T-cell (primary cell): ENCODE measurements at regions not wholly inside any gene's neighbourhood (a gene's known extent, or its start where the extent isn't known, plus 50 kb on each side); places are given as distances from the start of the nearest gene placed in this dataset.

Experiments
- ATAC-seq, 4 experiments: fragments of 200-7000 bp in 3 of 4; fragments of 150-1000 bp in 1 of 4; cut with Tn5 transposase; replicated peaks in 1 of 4; 1 replicate in 3 of 4; 2 replicates in 1 of 4; pipeline ENCODE4 v1.10.0; 2021; ENCODE audit warnings: moderate library complexity in 3 of 4, mild to moderate bottlenecking in 2 of 4, moderate number of reproducible peaks in 1 of 4
- CTCF ChIA-PET, 2 donors: fragments of 300-600 bp; sonication (Branson Sonifier 250); formaldehyde crosslinking; loops; one replicate each; lab custom pipeline; 2022; ENCODE audit warnings: antibody characterized with exemption in 2 of 2; lab: Charles Lee
- POLR2A ChIA-PET, 2 donors: fragments of 300-600 bp; sonication (Branson Sonifier 250); formaldehyde crosslinking; loops; one replicate each; lab custom pipeline; 2022; ENCODE audit warnings: antibody characterized with exemption in 2 of 2; lab: Charles Lee
- DNase-seq, 35 experiments: peaks; one replicate each; pipeline versions ENCODE4 v3.0.0 to v3.0.0-alpha.2; 2013 to 2023
- H3K27ac ChIP-seq: one replicate; pipeline ENCODE4 v1.5.1; 2013; ENCODE audit warnings: low read length
- H3K27me3 ChIP-seq, 2 experiments: replicated peaks in 1 of 2; 1 replicate in 1 of 2; 2 replicates in 1 of 2; pipeline versions ENCODE4 v1.6.1 to v1.7.0; 2013; ENCODE audit warnings: low read length in 1 of 2, mixed read lengths in 1 of 2; ENCODE audit not compliant: control insufficient read depth in 2 of 2, insufficient read depth in 2 of 2; ENCODE audit errors: extremely low read depth in 1 of 2
- H3K36me3 ChIP-seq, 2 donors: 1 replicate in 1 of 2; 2 replicates in 1 of 2; pipeline versions ENCODE4 v1.6.1 to v1.7.0; 2013; ENCODE audit warnings: low read length in 1 of 2; ENCODE audit not compliant: control insufficient read depth in 2 of 2, insufficient read depth in 1 of 2; ENCODE audit errors: extremely low read depth in 1 of 2
- H3K4me1 ChIP-seq, 2 experiments: 1 replicate in 1 of 2; 2 replicates in 1 of 2; pipeline versions ENCODE4 v1.6.1 to v1.7.0; 2013; ENCODE audit warnings: low read length in 2 of 2, mixed read lengths in 1 of 2; ENCODE audit not compliant: insufficient read depth in 2 of 2, control insufficient read depth in 1 of 2; ENCODE audit errors: extremely low read depth in 1 of 2
- H3K4me3 ChIP-seq, 2 donors: 1 replicate in 1 of 2; 2 replicates in 1 of 2; pipeline versions ENCODE4 v1.5.1 to v1.7.0; 2013; ENCODE audit warnings: mild to moderate bottlenecking in 2 of 2, low read length in 1 of 2, moderate library complexity in 1 of 2; ENCODE audit not compliant: control insufficient read depth in 1 of 2; ENCODE audit errors: extremely low read depth in 1 of 2
- H3K9me3 ChIP-seq: 2 replicates; pipeline ENCODE4 v1.7.0; 2013
- H3K27ac Mint-ChIP-seq, 2 donors: one replicate each; pipeline ENCODE4 v1.8.0; 2020 to 2021; ENCODE audit warnings: mild to moderate bottlenecking in 2 of 2, mixed read lengths in 2 of 2
- H3K27me3 Mint-ChIP-seq, 2 donors: one replicate each; pipeline ENCODE4 v1.8.0; 2021 to 2022; ENCODE audit warnings: mixed read lengths in 2 of 2
- H3K36me3 Mint-ChIP-seq: one replicate; pipeline ENCODE4 v1.8.0; 2021; ENCODE audit warnings: mixed read lengths
- H3K4me1 Mint-ChIP-seq, 3 donors: one replicate each; pipeline ENCODE4 v1.8.0; 2020 to 2022; ENCODE audit warnings: mixed read lengths in 3 of 3, mild to moderate bottlenecking in 1 of 3
- H3K4me3 Mint-ChIP-seq, 3 donors: one replicate each; pipeline ENCODE4 v1.8.0; 2020 to 2022; ENCODE audit warnings: mild to moderate bottlenecking in 3 of 3, mixed read lengths in 3 of 3, moderate library complexity in 3 of 3
- H3K9me3 Mint-ChIP-seq, 3 donors: one replicate each; pipeline ENCODE4 v1.8.0; 2020 to 2022; ENCODE audit warnings: mixed read lengths in 3 of 3
- WGBS: methylation state at CpG from one replicate; pipeline ENCODE4 v1.1.5; 2013; ENCODE audit warnings: missing lambda C conversion rate; ENCODE audit not compliant: insufficient coverage; 5-methylcytosine and 5-hydroxymethylcytosine counted together

DNA sequence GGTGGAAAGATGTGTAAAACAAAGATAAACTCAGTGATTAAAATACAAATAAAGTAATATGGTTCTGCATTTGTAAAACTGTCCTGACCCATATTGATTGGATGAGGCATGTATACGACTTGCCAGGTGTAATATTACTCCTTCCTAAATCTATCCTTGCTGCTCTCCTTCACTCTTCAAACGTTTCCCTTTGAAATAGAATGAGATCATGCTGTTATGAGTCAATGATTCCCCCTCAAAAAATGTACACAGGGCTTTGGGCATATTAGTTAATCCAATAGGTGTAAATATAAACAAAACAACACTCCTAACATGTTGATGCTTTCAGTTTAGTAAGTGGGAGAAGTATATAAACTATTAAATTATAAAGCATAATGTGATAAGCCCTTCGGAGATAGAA lies 117.4 kb upstream of the GPM6A start:
- no peak overlapping the region for H3K27ac ChIP-seq
- CTCF ChIA-PET: no interaction called here
- Mint-ChIP-seq H3K27me3 (no peaks in the 10 kb centered on the region), H3K4me3 (no peak overlapping the region), H3K9me3 (no peaks in the 10 kb centered on the region), H3K27ac (no peak overlapping the region), H3K36me3 (no peaks in the 10 kb centered on the region), H3K4me1 (no peaks in the 10 kb centered on the region)
- no peaks in the 10 kb centered on the region for H3K27me3 ChIP-seq
- DNase-seq (no peak), ATAC-seq (no peak)
- H3K4me1 ChIP-seq: no peaks in the 10 kb centered on the region
- no peak overlapping the region for H3K4me3 ChIP-seq
- no peaks in the 10 kb centered on the region for H3K36me3 ChIP-seq
- POLR2A ChIA-PET: interaction anchor here in 1 of 2 donors (0.6 kb wide), 1 partner anchor 1798 kb away, joined by 3 read pairs; no protein-coding TSS in a partner anchor
- H3K9me3 ChIP-seq: no peaks in the 10 kb centered on the region
- WGBS: no CpG with 5 or more reads among the region's 3 CpGs

DNA sequence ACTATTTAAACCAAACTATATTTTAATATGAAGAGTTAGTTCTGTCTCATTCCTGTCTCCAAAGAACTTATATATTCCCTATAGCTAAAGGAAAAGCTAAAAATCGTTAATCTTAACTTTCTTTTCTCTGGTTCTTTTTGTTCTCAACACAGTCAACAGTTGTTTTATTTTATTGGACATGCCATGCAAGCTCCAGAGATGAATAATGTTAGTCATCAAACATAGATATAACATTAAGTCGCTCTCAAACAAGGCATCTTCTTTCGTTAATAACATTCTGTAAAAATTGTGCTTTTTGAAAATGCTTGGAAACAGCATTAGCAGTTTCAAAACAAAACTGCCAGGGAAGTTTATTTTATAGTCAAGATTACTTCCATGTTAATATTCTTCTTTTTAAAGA lies 117.9 kb upstream of the GPM6A start:
- Mint-ChIP-seq H3K36me3 (no peaks in the 10 kb centered on the region), H3K9me3 (no peaks in the 10 kb centered on the region), H3K4me1 (no peaks in the 10 kb centered on the region), H3K27ac (no peak overlapping the region), H3K4me3 (no peak overlapping the region), H3K27me3 (no peaks in the 10 kb centered on the region)
- Histone ChIP-seq H3K4me3 (no peak overlapping the region), H3K27me3 (no peaks in the 10 kb centered on the region), H3K27ac (no peak overlapping the region), H3K4me1 (no peaks in the 10 kb centered on the region), H3K9me3 (no peaks in the 10 kb centered on the region), H3K36me3 (no peaks in the 10 kb centered on the region)
- ChIA-PET POLR2A (interaction anchor here in 1 of 2 donors (0.6 kb wide), 1 partner anchor 18 kb away, joined by 4 read pairs; no protein-coding TSS in a partner anchor), CTCF (interaction anchor here in 1 of 2 donors (0.6 kb wide), 3 partner anchors 12 to 1320 kb away, joined by 3 to 4 read pairs (median 4); no protein-coding TSS in a partner anchor)
- no CpG with 5 or more reads among the region's 3 CpGs for WGBS
- DNase-seq (no peak), ATAC-seq (no peak)

DNA sequence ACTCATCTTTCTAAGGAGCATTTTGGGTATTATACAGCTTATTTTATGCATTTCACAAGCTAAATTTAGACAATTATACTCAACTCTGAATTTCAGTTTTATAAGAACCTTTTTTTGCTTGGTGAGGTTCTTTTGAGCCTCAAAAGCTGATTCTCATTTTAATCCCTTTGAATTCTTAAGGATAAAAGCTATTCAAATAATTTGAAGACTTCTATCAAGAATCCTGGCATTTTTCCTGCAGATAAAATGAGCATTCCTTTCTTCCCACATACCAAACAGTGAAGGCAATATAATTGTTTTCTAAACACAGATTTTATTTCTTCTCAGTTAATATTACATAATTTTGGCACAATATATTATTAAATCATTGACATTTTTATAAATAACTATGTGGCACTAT lies 118.4 kb upstream of the GPM6A start:
- Histone ChIP-seq H3K27me3 (no peaks in the 10 kb centered on the region), H3K4me3 (no peak overlapping the region), H3K27ac (no peak overlapping the region), H3K4me1 (no peaks in the 10 kb centered on the region), H3K9me3 (no peaks in the 10 kb centered on the region), H3K36me3 (no peaks in the 10 kb centered on the region)
- ChIA-PET POLR2A (no interaction called here), CTCF (interaction anchor here in 1 of 2 donors (0.6 kb wide), 2 partner anchors 12 to 1320 kb away, joined by 3 to 4 read pairs; no protein-coding TSS in a partner anchor)
- Mint-ChIP-seq H3K27me3 (no peaks in the 10 kb centered on the region), H3K36me3 (no peaks in the 10 kb centered on the region), H3K4me3 (no peak overlapping the region), H3K27ac (no peak overlapping the region), H3K4me1 (no peaks in the 10 kb centered on the region), H3K9me3 (no peaks in the 10 kb centered on the region)
- DNase-seq (no peak), ATAC-seq (no peak)

DNA sequence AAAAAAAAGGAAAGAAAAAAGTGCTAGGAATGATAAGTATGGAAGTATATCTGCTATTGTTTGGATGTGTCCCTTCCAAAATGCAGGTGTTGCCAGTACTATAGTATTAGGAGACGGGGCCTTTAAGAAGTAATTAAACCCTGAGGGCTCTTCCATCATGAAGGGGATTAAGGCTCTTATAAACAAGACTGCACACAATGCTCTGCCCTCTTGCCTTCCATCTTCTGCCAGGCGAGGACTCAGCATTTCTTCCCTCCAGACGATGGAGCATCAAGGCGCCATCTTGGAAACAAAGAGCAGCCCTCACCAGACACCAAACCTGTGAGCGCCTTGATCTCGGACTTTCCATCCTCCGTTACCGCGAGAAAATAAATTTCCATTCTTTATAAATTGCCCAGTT lies 120.1 kb upstream of the GPM6A start:
- Mint-ChIP-seq H3K4me3 (no peak overlapping the region), H3K27ac (no peak overlapping the region), H3K9me3 (no peaks in the 10 kb centered on the region), H3K4me1 (no peaks in the 10 kb centered on the region), H3K27me3 (no peaks in the 10 kb centered on the region), H3K36me3 (no peaks in the 10 kb centered on the region)
- ATAC-seq (no peak), DNase-seq (no peak)
- ChIA-PET CTCF (interaction anchor here in 1 of 2 donors (0.6 kb wide), 2 partner anchors 18 to 1115 kb away, joined by 3 to 8 read pairs; no protein-coding TSS in a partner anchor), POLR2A (no interaction called here)
- H3K27me3 ChIP-seq: no peaks in the 10 kb centered on the region
- H3K36me3 ChIP-seq: no peaks in the 10 kb centered on the region
- H3K9me3 ChIP-seq: no peaks in the 10 kb centered on the region
- no peak overlapping the region for H3K27ac ChIP-seq
- 100% methylated on average over 3 of the region's 9 CpGs for WGBS
- no peak overlapping the region for H3K4me3 ChIP-seq
- H3K4me1 ChIP-seq: no peaks in the 10 kb centered on the region

DNA sequence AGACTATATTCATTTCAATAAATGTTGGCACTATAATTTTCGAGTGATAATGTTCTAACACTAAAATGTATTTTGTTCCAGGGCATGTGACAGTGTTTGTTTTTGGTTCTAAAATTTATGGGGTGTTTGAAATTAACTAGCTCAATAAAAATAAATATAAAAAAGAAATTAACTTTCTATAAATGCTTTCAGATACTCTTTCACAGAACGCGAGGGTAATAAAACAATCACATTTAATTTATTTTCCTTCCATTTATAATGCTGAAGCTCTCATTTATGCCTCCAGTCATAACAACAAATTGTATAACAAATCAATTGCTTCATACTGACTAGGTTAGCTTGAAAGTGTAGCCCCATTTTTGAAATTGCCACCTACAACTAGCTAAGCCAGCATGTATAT lies 122.4 kb upstream of the GPM6A start:
- ChIA-PET POLR2A (no interaction called here), CTCF (interaction anchor here in 1 of 2 donors (0.8 kb wide), 1 partner anchor 13 kb away, joined by 3 read pairs; no protein-coding TSS in a partner anchor)
- Mint-ChIP-seq H3K9me3 (no peaks in the 10 kb centered on the region), H3K27me3 (no peaks in the 10 kb centered on the region), H3K4me1 (no peaks in the 10 kb centered on the region), H3K27ac (no peak overlapping the region), H3K36me3 (no peaks in the 10 kb centered on the region), H3K4me3 (no peak overlapping the region)
- WGBS: no CpG with 5 or more reads among the region's 3 CpGs
- ATAC-seq (no peak), DNase-seq (no peak)
- Histone ChIP-seq H3K36me3 (no peaks in the 10 kb centered on the region), H3K9me3 (no peaks in the 10 kb centered on the region), H3K27me3 (no peaks in the 10 kb centered on the region), H3K27ac (no peak overlapping the region), H3K4me3 (no peak overlapping the region), H3K4me1 (no peaks in the 10 kb centered on the region)

DNA sequence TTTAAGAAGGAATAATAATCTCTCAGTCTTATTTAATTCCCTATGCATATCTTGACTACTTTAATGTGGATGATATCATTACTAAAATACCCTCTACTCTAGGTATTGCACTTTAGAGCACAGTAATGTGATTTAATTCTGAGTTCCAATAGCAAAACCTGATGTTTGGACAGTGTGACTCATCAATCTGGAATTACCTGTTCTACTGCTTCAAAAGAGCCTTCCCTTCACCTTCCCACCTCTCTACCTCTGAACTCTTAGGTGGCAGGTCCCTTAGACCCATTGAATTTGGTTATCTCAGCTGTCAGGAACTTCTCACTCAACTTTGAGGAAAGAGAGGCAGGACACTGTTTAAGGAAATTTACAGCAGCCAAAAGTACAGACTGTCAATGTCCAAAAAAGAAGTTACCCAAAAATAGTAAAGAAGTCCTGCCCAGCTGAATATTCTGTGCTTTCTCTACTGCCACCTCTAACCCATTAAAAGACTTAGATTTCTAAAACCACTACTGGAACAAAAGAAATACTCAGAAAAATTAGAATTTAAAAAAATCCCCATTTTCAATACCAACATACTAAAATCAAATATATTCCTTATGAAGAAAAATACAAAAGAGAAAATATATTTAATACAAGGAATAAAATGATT lies 123.1 kb upstream of the GPM6A start:
- ChIA-PET POLR2A (no interaction called here), CTCF (no interaction called here)
- H3K9me3 ChIP-seq: no peaks in the 10 kb centered on the region
- no peaks in the 10 kb centered on the region for H3K4me1 ChIP-seq
- H3K36me3 Mint-ChIP-seq: no peaks in the 10 kb centered on the region
- no peak overlapping the region for H3K4me3 Mint-ChIP-seq
- DNase-seq: no peak
- H3K9me3 Mint-ChIP-seq: no peaks in the 10 kb centered on the region
- no peaks in the 10 kb centered on the region for H3K36me3 ChIP-seq
- H3K4me1 Mint-ChIP-seq: no peaks in the 10 kb centered on the region
- no peaks in the 10 kb centered on the region for H3K27me3 ChIP-seq
- no peak for ATAC-seq
- H3K4me3 ChIP-seq: no peak overlapping the region
- H3K27ac ChIP-seq: no peak overlapping the region
- H3K27me3 Mint-ChIP-seq: no peaks in the 10 kb centered on the region
- no peak overlapping the region for H3K27ac Mint-ChIP-seq
